HG02884 (cell line): ENCODE measurements at regions not wholly inside any gene's neighbourhood (a gene's known extent, or its start where the extent isn't known, plus 50 kb on each side); places are given as distances from the start of the nearest gene placed in this dataset.
"Not testable (repeated sequence)": the region's sequence is repeated elsewhere in the genome, so short reads cannot be mapped to it uniquely, and the experiment has no call there.

Experiments used
- ATAC-seq: cut with Tn5 transposase; IDR thresholded peaks from one replicate; pipeline ENCODE4 v1.9.1; 2021; ENCODE audit warnings: mild to moderate bottlenecking, moderate library complexity; ENCODE audit not compliant: unreplicated experiment

- ATAC-seq, result not testable (repeated sequence)
Measured at GRCh38 chr13:109257761-109258157, 528.6 kb downstream of the IRS2 start.
